ENCODE measurements at regions not wholly inside any gene's neighbourhood (a gene's known extent, or its start where the extent isn't known, plus 50 kb on each side); places are given as distances from the start of the nearest gene placed in this dataset.

GRCh38 chr6:142697922-142698321 lies 247.1 kb downstream of the HIVEP2 start:
- Histone ChIP-seq H3K36me3 (no peaks in the 10 kb centered on the region), H3K4me3 (no peak overlapping the region), H3K27ac (no peak overlapping the region), H3K4me1 (peaks cover 16 to 23% (median 20%) of the 10 kb centered on the region in 4 donors), H3K27me3 (no peaks in the 10 kb centered on the region), H3K9me3 (no peaks in the 10 kb centered on the region)
- TF ChIP-seq POLR2A (IDR thresholded peaks at IDR 0.05) (no peak), POLR2AphosphoS5 (IDR thresholded peaks at IDR 0.05) (no peak), EP300 (IDR thresholded peaks at IDR 0.05) (no peak), CTCF (IDR thresholded peaks at IDR 0.05) (no peak)
- WGBS, 2 donors, result 75 to 80% methylated on average over 4 of the region's 4 CpGs
- DNase-seq, result no peak
- no peak for ATAC-seq (ENCODE audit: low FRiP score in 2 of 2)

GRCh38 chr6:142698751-142699150 lies 246.2 kb downstream of the HIVEP2 start:
- H3K9me3 ChIP-seq, result no peaks in the 10 kb centered on the region
- no peak for DNase-seq
- H3K27ac ChIP-seq, result no peak overlapping the region
- H3K36me3 ChIP-seq, result no peaks in the 10 kb centered on the region
- no peak for ATAC-seq (ENCODE audit: low FRiP score in 2 of 2)
- TF ChIP-seq CTCF (IDR thresholded peaks at IDR 0.05), result no peak
- TF ChIP-seq POLR2A (IDR thresholded peaks at IDR 0.05), result no peak
- no peak for TF ChIP-seq POLR2AphosphoS5 (IDR thresholded peaks at IDR 0.05)
- TF ChIP-seq EP300 (IDR thresholded peaks at IDR 0.05), result no peak
- H3K27me3 ChIP-seq, result no peaks in the 10 kb centered on the region
- no peak overlapping the region for H3K4me3 ChIP-seq
- H3K4me1 ChIP-seq, result peaks cover 17 to 26% (median 22%) of the 10 kb centered on the region in 4 donors
- WGBS, 2 donors, result 87 to 92% methylated on average over 2 of the region's 2 CpGs

- ATAC-seq (ENCODE audit: low FRiP score in 2 of 2), result no peak
- H3K27ac ChIP-seq, result no peak overlapping the region
- H3K36me3 ChIP-seq, result no peaks in the 10 kb centered on the region
- DNase-seq, result no peak
- H3K4me3 ChIP-seq, result no peak overlapping the region
- 94 to 95% methylated on average over 2 of the region's 2 CpGs for WGBS, 2 donors
- TF ChIP-seq POLR2A (IDR thresholded peaks at IDR 0.05) (no peak), EP300 (IDR thresholded peaks at IDR 0.05) (no peak), POLR2AphosphoS5 (IDR thresholded peaks at IDR 0.05) (no peak), CTCF (IDR thresholded peaks at IDR 0.05) (no peak)
- peaks cover 17 to 26% (median 22%) of the 10 kb centered on the region in 4 donors for H3K4me1 ChIP-seq
- H3K9me3 ChIP-seq, result no peaks in the 10 kb centered on the region
- H3K27me3 ChIP-seq, result no peaks in the 10 kb centered on the region
Observed at GRCh38 chr6:142699391-142699790, 245.6 kb downstream of the HIVEP2 start.

GRCh38 chr6:142700032-142700431 lies 244.9 kb downstream of the HIVEP2 start:
- no peak overlapping the region for H3K27ac ChIP-seq
- peaks cover 17 to 26% (median 22%) of the 10 kb centered on the region in 4 donors for H3K4me1 ChIP-seq
- WGBS, 2 donors, result 82 to 95% methylated on average over 4 of the region's 4 CpGs
- H3K27me3 ChIP-seq, result no peaks in the 10 kb centered on the region
- no peak overlapping the region for H3K4me3 ChIP-seq
- H3K36me3 ChIP-seq, result no peaks in the 10 kb centered on the region
- no peaks in the 10 kb centered on the region for H3K9me3 ChIP-seq
- no peak for TF ChIP-seq POLR2AphosphoS5 (IDR thresholded peaks at IDR 0.05)
- DNase-seq, result no peak
- ATAC-seq (ENCODE audit: low FRiP score in 2 of 2), result peak in 1 of 2 donors; percentile 41

GRCh38 chr6:142700671-142701312 lies 244.2 kb downstream of the HIVEP2 start:
- Histone ChIP-seq H3K36me3 (no peaks in the 10 kb centered on the region), H3K27ac (no peak overlapping the region), H3K4me1 (peaks cover 17 to 28% (median 22%) of the 10 kb centered on the region in 4 donors), H3K27me3 (no peaks in the 10 kb centered on the region), H3K9me3 (no peaks in the 10 kb centered on the region), H3K4me3 (no peak overlapping the region)
- DNase-seq (no peak), ATAC-seq (ENCODE audit: low FRiP score in 2 of 2) (peak in 1 of 2 donors; percentile 41)
- TF ChIP-seq EP300 (IDR thresholded peaks at IDR 0.05) (no peak), CTCF (IDR thresholded peaks at IDR 0.05) (no peak), POLR2A (IDR thresholded peaks at IDR 0.05) (no peak)
- 63% methylated on average over 7 of the region's 7 CpGs for WGBS, 2 donors
